Left renal pelvis (tissue), 4 donors: ENCODE measurements at regions not wholly inside any gene's neighbourhood (a gene's known extent, or its start where the extent isn't known, plus 50 kb on each side); places are given as distances from the start of the nearest gene placed in this dataset.

Source experiments
- DNase-seq, 4 donors: peaks; one replicate each; pipeline ENCODE4 v3.0.0-alpha.2; 2013; ENCODE audit warnings: low read depth in 4 of 4, low spot score in 3 of 4

DNA sequence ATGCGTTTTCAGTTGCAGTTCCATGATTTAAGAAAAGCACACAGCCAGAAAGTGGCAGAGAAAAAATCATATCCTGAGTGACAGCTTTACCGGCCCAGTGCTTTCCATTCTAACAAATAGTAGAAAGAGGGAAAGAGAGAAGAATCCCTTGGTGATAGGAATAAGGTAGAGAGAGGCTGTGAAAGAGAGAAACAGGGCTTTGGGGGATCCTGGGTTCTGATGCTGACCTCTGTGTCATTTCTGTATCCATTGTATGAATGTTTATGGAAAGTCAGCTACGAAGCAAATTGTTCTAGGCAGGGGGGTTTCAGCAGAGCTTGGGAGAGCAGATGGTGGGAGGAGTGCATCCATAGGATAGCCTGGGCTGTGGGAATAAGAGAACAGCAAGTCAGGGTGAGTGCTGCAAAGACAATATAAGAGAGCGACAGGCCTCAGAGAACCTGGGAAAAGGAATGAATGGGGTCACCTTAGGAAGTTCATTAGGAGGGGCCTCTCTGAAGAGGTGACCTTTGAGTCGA lies 203.4 kb upstream of the TNP1 start:
- no peak for DNase-seq

DNA sequence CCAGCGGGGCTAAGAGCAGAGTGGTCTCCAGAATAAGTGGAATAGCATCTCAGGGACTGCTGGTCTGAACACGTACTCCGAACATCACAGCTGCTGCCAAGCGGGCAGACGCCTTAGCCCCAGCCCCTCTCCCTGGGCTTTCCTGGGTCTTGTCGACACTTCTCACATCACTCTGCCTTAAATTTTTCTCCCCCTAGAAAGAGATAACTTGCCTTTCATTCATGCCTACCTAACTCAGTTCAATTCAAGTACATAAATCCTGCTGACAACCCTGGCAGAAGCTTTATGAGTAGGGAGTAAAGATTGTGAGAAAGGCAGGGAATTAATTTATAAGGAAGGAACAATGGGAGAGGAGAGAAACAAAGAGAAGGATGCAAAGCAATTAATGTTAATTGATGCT lies 202.9 kb upstream of the TNP1 start:
- DNase-seq, result no peak

DNA sequence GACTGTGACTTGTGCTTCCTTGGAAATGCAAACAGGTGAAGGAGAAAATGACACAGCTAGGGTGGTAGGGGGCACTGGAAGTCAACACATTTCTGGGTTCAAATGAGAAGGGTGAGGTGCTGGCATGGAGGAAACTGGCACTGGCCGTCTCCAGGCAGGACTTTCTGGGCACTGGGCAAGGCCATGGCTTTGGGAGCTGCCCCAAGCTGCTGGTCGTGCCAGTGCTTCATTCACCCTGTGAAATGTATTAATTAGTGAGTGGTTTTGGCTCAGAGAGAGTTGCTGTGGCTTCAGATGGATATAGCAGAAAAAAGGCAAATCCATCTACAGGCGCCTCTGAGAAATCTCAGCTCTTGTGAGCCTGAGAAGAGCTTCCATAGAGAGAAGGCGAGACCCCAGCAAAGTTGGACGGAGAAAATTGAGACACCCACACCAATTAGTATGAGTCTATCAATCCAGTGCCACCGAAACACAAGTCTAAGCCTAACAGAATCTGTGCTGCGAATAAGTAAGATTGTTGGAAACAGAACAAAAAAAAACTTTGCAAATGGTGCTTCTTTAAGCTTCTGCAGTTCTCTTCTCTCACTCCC lies 202.1 kb upstream of the TNP1 start:
- no peak for DNase-seq

- no peak for DNase-seq
Observed at GRCh38 chr2:217060951-217061547, 201.2 kb upstream of the TNP1 start.

GRCh38 chr2:217060516-217060915 lies 200.7 kb upstream of the TNP1 start:
- no peak for DNase-seq

- no peak for DNase-seq
Observed at GRCh38 chr2:217058791-217059755, 199.2 kb upstream of the TNP1 start.

GRCh38 chr2:217057773-217058172 lies 197.9 kb upstream of the TNP1 start:
- no peak for DNase-seq

GRCh38 chr2:217055624-217056023 lies 195.8 kb upstream of the TNP1 start:
- no peak for DNase-seq

DNA sequence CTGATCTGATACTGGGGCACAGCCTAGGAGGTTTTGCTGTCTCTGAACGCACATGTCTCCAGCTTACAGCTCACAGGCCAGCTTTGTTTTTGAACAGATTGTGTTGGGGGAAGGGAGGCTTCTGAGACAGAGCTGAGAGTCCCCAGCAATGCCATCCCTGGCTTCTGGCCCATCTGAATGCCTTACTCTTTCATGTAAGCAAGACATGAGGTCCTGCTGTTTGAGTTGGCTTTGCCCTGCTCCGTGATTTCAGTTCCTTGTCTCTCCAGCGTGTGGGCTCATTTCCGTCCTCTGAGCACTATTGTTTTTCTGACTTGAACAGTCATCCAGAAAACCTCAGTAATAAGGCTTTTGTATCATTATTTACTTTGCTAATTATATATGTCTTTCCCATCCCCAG lies 194.9 kb upstream of the TNP1 start:
- DNase-seq, result no peak

GRCh38 chr2:217052856-217053577 lies 193.2 kb upstream of the TNP1 start:
- DNase-seq, result no peak

DNA sequence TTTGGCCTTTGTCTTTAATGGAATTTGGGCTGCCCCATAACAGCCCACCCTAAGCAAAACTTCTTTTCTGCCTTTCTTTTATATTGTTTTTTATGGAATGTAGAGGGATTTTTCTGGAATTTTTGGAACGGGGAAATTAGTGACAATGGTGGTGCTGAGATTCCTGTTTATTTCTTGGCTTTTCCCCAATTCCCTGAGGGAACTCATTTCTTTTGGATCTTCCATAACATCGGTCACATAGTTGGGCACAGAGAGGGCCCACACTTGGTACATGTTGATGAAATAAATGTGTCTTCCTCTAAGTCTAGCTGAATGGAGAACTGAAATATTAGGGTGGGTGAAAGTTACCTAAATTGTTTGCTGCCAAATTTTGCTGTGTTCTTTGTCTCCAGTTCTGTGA lies 191.6 kb upstream of the TNP1 start:
- DNase-seq, result no peak

- DNase-seq, result no peak
Observed at GRCh38 chr2:217049956-217050355, 190.1 kb upstream of the TNP1 start.

- DNase-seq, result no peak
Observed at GRCh38 chr2:217049422-217049821, 189.6 kb upstream of the TNP1 start.

GRCh38 chr2:217048730-217049129 lies 188.9 kb upstream of the TNP1 start:
- DNase-seq, result no peak

- DNase-seq, result no peak
Observed at GRCh38 chr2:217047631-217048030, 187.8 kb upstream of the TNP1 start.

- DNase-seq, result no peak
Observed at GRCh38 chr2:217047209-217047608, 187.3 kb upstream of the TNP1 start.

GRCh38 chr2:217045700-217046475 lies 186.0 kb upstream of the TNP1 start:
- no peak for DNase-seq

GRCh38 chr2:217040099-217040498 lies 180.2 kb upstream of the TNP1 start:
- no peak for DNase-seq

- no peak for DNase-seq
Observed at GRCh38 chr2:217038001-217038400, 178.1 kb upstream of the TNP1 start.

GRCh38 chr2:217037353-217037752 lies 177.5 kb upstream of the TNP1 start:
- no peak for DNase-seq
